ENCODE measurements at regions not wholly inside any gene's neighbourhood (a gene's known extent, or its start where the extent isn't known, plus 50 kb on each side); places are given as distances from the start of the nearest gene placed in this dataset.

- Mint-ChIP-seq H3K4me1 (ENCODE audit: unreplicated experiment) (no peaks in the 10 kb centered on the region), H3K27me3 (ENCODE audit: unreplicated experiment) (no peaks in the 10 kb centered on the region), H3K36me3 (ENCODE audit: unreplicated experiment) (peaks cover 5% of the 10 kb centered on the region), H3K27ac (ENCODE audit: unreplicated experiment) (no peak overlapping the region), H3K4me3 (ENCODE audit: unreplicated experiment) (no peak overlapping the region), H3K9me3 (ENCODE audit: unreplicated experiment) (peaks cover 41% of the 10 kb centered on the region)
- DNase-seq (ENCODE audit: extremely low spot score, unreplicated experiment): peak; percentile 81
- TF ChIP-seq, protein P1, sequence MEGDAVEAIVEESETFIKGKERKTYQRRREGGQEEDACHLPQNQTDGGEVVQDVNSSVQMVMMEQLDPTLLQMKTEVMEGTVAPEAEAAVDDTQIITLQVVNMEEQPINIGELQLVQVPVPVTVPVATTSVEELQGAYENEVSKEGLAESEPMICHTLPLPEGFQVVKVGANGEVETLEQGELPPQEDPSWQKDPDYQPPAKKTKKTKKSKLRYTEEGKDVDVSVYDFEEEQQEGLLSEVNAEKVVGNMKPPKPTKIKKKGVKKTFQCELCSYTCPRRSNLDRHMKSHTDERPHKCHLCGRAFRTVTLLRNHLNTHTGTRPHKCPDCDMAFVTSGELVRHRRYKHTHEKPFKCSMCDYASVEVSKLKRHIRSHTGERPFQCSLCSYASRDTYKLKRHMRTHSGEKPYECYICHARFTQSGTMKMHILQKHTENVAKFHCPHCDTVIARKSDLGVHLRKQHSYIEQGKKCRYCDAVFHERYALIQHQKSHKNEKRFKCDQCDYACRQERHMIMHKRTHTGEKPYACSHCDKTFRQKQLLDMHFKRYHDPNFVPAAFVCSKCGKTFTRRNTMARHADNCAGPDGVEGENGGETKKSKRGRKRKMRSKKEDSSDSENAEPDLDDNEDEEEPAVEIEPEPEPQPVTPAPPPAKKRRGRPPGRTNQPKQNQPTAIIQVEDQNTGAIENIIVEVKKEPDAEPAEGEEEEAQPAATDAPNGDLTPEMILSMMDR (IDR thresholded peaks at IDR 0.05): no peak
Observed at GRCh38 chr7:63073286-63073685, 925.4 kb upstream of the ZNF722 start.

GRCh38 chr7:63073736-63074135 is 924.9 kb upstream of the ZNF722 start:
- H3K27me3 Mint-ChIP-seq (ENCODE audit: unreplicated experiment): no peaks in the 10 kb centered on the region
- H3K4me1 Mint-ChIP-seq (ENCODE audit: unreplicated experiment): no peaks in the 10 kb centered on the region
- H3K4me3 Mint-ChIP-seq (ENCODE audit: unreplicated experiment): no peak overlapping the region
- peaks cover 3% of the 10 kb centered on the region for H3K36me3 Mint-ChIP-seq (ENCODE audit: unreplicated experiment)
- TF ChIP-seq, protein P1 (IDR thresholded peaks at IDR 0.05): no peak
- peak; percentile 79 for DNase-seq (ENCODE audit: extremely low spot score, unreplicated experiment)
- no peak overlapping the region for H3K27ac Mint-ChIP-seq (ENCODE audit: unreplicated experiment)
- peaks cover 41% of the 10 kb centered on the region for H3K9me3 Mint-ChIP-seq (ENCODE audit: unreplicated experiment)

DNA sequence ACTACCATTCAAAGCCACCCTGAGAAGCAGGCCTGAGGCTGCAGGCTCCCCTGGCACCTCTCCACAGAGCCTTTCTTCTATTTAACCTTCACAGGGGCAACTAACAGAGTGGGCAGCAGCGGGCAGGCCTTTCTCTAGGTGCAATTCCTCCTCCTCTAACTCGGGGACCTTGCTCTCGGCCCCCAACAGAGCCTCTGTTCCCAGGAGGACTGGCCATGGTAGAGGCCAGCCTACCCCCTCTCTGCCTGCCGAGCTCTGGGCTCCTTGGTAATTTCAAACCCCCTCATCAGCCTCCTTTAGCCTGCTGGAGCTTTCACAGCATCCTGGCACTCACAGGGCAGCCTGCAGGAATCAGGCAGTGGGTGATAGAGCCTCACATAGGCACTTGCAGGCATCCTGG is 920.8 kb upstream of the ZNF722 start:
- Mint-ChIP-seq H3K4me1 (ENCODE audit: unreplicated experiment) (no peaks in the 10 kb centered on the region), H3K9me3 (ENCODE audit: unreplicated experiment) (peaks cover 56% of the 10 kb centered on the region), H3K27ac (ENCODE audit: unreplicated experiment) (no peak overlapping the region), H3K27me3 (ENCODE audit: unreplicated experiment) (no peaks in the 10 kb centered on the region), H3K4me3 (ENCODE audit: unreplicated experiment) (no peak overlapping the region), H3K36me3 (ENCODE audit: unreplicated experiment) (peaks cover 1% of the 10 kb centered on the region)
- TF ChIP-seq, protein P1 (IDR thresholded peaks at IDR 0.05): no peak
- peak; percentile 76 for DNase-seq (ENCODE audit: extremely low spot score, unreplicated experiment)

DNA sequence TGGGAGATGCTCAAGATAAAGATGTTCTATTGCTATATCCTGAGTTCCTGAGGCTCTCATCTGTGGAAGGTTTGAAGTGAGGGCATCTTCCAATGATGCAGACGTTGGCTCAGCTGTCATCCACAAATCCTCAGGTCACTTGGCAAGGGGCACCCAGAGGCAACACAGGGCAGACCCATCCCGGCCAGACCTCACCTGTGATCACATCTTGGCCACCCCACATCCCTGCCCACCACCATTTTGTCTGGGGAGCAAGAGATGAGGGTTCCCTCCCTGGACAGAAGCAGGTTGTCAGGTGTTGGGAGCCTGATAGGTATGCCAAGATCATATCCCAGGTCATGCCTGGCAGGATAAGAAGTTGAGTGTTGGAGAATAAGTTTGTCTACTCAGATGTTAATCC is 918.2 kb upstream of the ZNF722 start:
- Mint-ChIP-seq H3K4me3 (ENCODE audit: unreplicated experiment) (no peak overlapping the region), H3K27me3 (ENCODE audit: unreplicated experiment) (no peaks in the 10 kb centered on the region), H3K27ac (ENCODE audit: unreplicated experiment) (no peak overlapping the region), H3K9me3 (ENCODE audit: unreplicated experiment) (peaks cover 55% of the 10 kb centered on the region), H3K36me3 (ENCODE audit: unreplicated experiment) (no peaks in the 10 kb centered on the region), H3K4me1 (ENCODE audit: unreplicated experiment) (no peaks in the 10 kb centered on the region)
- TF ChIP-seq, protein P1 (IDR thresholded peaks at IDR 0.05): no peak
- DNase-seq (ENCODE audit: extremely low spot score, unreplicated experiment): peak; percentile 80

- peak; percentile 60 for DNase-seq (ENCODE audit: extremely low spot score, unreplicated experiment)
- TF ChIP-seq, protein P1 (IDR thresholded peaks at IDR 0.05): no peak
- H3K36me3 Mint-ChIP-seq (ENCODE audit: unreplicated experiment): no peaks in the 10 kb centered on the region
- H3K9me3 Mint-ChIP-seq (ENCODE audit: unreplicated experiment): peaks cover 54% of the 10 kb centered on the region
- H3K4me3 Mint-ChIP-seq (ENCODE audit: unreplicated experiment): no peak overlapping the region
- no peaks in the 10 kb centered on the region for H3K4me1 Mint-ChIP-seq (ENCODE audit: unreplicated experiment)
- no peak overlapping the region for H3K27ac Mint-ChIP-seq (ENCODE audit: unreplicated experiment)
- no peaks in the 10 kb centered on the region for H3K27me3 Mint-ChIP-seq (ENCODE audit: unreplicated experiment)
Observed at GRCh38 chr7:63080831-63081230, 917.8 kb upstream of the ZNF722 start.

Data from osteocyte (in vitro differentiated cells).